Neural progenitor cell (in vitro differentiated cells): ENCODE measurements at regions not wholly inside any gene's neighbourhood (a gene's known extent, or its start where the extent isn't known, plus 50 kb on each side); places are given as distances from the start of the nearest gene placed in this dataset.
"Not testable (repeated sequence)": the region's sequence is repeated elsewhere in the genome, so short reads cannot be mapped to it uniquely, and the experiment has no call there.

Experiments used
- CTCF ChIP-seq: fragments of 200-600 bp; sonication (generic); IDR thresholded peaks from 2 replicates; pipeline ENCODE4 v1.5.1; 2017; ENCODE audit warnings: antibody characterized with exemption, mild to moderate bottlenecking
- EZH2 ChIP-seq: fragments of 200-600 bp; sonication (generic); IDR thresholded peaks from 2 replicates; pipeline ENCODE4 v1.6.1; 2017; ENCODE audit warnings: antibody characterized with exemption, mild to moderate bottlenecking, moderate library complexity

- TF ChIP-seq CTCF, EZH2: not testable (repeated sequence)
Observed at GRCh38 chr9:84526211-84526610, 143.3 kb upstream of the NTRK2 start.
